COLO668 (cell line): ENCODE measurements at regions not wholly inside any gene's neighbourhood (a gene's known extent, or its start where the extent isn't known, plus 50 kb on each side); places are given as distances from the start of the nearest gene placed in this dataset.

ENCODE experiments used
- DNase-seq: peaks from one replicate; lab custom pipeline; 2025; ENCODE audit not compliant: unreplicated experiment; lab: John Stamatoyannopoulos, UW

DNA sequence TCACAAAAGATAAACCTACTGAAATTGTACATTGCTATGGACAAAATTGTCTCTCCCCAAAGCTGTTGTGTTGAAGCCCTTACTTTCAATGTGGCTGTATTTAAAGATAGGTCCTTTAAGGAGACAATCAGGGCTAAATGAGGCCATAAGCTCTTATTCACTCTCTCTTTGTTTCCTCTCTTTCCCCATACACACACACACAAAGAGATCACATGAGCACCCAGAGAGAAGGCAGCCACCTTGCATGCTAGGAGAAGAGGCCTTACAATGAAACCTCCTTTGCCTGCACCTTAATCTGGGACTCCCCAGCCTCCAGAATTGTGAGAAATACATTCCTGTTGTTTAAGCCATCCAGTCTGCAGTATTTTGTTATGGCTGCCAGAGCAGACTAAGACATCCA is 1295.6 kb upstream of the CDH6 start:
- no peak for DNase-seq

DNA sequence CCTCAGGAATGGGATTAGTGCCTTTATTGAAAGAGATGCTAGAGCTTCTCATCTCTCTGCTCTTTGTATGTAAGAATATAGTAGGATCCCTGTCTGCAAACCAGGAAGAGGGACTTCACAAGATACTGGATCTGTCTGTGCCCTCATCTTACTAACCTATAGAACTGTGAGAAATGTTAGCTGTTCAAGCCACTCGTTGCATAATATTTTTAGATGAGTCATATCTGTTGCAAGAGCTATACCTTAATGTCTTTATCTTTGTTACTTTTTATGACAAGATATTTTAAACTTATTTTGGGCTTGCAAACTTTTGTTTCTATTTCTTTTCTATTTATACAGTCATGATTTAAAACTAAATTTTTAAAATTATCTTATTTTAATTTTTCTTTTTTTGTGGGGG is 1296.8 kb upstream of the CDH6 start:
- no peak for DNase-seq

DNA sequence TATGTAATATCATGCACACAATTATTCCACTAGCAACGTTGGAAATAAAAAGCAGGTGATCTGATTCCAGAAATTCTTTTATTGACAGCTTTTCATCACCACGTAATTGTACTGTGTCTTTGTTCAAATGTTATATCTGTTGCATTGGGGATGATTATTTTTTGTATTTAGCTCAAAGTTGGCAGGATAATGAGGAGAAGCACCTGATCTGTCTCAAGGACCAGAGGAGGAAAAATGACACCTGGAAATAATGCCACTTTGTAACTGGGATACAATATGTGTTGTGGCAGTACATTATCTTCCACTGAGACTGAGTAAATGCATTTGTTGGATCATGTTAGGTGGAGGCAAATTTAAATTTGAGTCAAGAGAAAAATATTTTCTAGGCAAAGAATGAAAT is 1298.8 kb upstream of the CDH6 start:
- DNase-seq: no peak

DNA sequence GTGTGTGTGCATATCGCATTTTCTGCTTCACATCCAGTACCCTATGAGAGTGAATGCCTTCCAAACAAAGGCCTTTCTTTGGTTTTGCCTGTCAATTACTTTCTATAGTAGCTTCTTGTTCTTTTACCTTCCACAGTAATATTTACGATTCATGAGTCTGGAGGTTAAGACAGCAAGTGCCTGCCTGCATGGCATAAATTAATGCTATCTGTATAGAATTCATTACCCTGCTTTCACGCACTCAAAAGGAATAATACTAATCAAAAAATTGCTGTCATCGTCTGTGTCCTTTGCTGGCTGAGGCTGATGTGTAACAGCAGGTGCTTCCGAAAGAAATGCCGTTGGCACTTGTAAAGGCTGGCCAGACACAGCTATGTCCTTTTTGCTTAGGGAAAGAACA is 1304.4 kb upstream of the CDH6 start:
- DNase-seq: no peak

DNA sequence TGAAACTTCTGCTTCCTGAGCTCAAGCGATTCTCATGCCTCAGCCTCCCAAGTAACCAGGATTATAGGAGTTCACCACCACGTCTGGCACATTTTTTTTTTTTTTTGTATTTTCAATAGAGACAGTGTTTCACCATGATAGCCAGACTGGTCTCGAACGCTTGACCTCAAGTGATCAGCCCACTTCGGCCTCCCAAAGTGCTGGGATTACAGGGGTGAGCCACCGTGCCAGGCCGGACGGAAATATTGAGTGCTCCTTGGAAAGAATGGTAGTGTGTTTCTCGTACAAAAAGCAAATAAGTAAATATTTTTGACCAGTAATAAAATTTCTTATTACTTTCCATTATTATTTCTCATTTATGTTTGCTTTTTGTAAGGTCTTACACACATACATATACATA is 1307.9 kb upstream of the CDH6 start:
- DNase-seq: no peak

DNA sequence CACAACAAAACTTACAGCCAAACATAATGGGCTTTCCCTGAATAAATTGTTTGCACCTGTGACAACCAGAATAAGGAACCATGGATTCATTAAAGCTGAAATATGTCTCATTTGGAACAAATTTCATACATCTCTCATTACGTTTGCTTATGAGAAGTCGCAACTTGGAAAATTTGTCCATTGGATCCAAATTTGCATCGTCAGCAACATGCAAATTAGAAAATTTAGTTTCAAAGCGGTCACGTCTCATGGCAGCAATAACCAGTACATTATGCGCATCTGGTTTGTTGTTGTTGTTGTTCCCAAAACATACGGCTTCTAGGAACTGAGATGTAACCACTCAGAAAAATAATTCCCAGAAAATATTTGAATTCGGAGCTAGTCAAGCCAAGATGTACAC is 1311.5 kb upstream of the CDH6 start:
- no peak for DNase-seq

DNA sequence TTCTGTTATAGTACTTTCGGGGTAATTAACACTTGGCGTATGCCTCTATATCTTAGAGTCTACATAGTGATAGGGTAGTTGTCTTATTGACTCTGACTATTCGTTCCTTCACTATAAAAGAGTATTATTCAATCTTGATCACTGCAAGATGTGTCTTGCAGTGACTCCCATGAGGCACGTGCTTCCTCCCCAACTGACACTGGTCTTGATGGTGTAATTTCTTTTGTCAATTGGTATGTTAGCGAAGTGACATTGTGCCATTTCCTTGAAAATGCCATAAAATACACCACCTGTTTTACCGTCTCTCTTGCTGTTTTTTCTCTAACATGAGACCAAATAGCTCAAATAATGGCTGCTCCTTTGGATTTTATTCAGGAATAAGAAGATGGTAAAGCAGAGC is 1314.1 kb upstream of the CDH6 start:
- no peak for DNase-seq

DNA sequence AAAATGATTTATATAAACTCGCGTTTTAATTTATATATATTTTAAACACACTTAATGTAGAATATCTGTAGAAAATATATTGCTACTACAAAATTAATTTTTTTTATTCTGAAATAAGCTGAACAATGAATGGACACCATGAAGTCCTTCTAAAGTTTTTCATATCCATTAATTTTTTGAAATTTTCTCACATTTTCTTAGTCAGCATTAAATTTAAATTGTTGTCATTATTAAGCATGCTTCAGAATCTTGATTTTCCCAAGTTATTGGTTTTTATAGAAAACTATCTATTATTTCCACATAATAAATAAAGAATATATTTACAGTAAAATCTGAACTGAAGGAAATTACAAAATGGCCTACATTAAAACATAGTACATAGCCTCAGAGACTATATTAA is 1314.9 kb upstream of the CDH6 start:
- no peak for DNase-seq

DNA sequence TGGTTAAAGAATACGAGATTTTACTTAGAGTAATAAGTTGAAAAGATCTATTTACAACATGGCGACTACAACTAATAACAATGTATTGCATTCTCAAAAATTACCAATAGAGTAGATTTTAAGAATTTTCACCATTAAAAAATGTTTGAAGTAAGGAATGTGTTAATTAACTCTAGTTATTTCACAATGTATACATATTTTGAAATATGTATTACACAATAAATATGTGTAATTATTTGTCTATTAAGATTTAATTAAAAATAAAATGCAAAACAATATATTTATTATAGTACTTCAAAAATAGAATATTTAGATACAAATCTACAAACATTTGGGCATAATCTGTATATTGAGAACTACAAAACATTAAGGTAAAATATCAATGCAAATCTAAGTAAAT is 1326.3 kb upstream of the CDH6 start:
- no peak for DNase-seq

DNA sequence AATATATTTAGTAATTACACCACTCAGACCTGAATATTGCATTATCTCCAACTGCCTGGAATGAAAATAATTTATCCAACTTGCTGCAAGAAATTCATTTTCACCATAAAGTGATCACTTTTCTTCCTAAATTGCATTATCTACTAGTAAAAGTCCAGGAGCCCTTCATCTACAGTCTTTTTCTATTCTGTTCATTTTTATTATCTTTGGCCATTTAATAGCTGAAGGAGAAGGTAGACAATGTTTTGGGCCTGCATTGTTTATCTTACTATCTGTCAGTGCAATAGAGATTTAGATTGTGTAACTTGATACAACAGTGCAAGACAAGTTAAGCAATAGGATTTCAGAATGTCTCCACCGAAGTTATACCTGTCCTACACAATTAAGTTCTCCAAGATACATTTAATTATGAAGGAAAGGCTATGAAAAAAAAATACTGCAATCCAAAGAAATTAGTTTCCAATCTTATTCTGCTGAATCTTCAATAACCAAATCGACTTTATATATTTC is 1339.7 kb upstream of the CDH6 start:
- DNase-seq: no peak

DNA sequence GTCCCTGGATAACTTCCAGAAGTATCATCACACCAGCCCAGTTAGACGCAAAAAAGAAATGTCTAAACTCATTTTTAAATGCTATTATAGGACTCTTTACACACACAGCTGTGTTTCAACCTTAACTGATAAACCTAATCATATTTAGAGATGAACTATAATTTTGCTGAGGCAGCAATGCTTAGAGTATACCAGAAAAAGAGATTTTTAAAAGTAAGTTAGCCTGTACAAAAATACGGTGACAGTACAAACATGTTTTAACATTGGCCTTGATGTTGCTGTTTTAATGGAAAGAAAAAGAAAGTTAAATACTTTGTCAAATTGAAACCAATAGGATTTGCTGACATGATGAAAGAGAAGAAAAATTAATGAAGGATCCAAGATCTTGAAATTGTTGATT is 1341.2 kb upstream of the CDH6 start:
- DNase-seq: no peak

DNA sequence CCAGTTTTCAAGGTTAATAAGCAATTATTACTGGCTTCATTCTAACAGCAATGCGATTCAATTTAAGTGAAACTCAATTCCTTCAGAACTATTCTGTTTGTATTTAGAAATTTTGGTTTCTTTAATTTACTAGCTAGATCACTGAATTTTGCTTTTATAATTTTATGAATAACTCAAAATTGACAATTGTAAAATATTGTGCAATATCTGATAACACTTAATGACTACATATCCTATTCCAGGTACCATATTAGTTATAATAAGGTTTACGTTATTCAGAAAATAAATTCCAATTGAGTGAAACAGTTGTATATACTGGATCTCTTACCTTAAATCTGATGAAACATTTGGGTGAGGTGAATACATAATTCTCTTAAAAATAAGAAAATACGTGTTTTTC is 1348.3 kb upstream of the CDH6 start:
- DNase-seq: no peak

DNA sequence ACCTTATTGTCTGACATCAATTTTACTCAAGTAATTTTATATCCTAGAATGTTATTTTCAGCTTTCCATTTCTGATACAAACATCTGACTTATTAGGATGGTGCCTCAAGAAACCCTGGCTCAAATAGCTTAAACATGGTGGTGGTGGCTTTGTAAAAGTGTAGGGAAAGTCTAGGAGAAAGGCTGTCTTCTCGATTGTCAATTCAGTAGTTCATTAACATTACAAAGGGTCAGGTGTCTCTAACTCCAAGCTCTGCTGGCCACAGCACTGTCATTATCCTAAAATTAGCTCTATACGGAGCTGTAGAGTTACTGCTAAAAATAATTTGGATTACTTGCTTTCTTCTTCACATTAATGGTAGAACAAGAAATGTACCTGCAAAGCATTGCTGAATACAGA is 1360.1 kb upstream of the CDH6 start:
- DNase-seq: no peak

DNA sequence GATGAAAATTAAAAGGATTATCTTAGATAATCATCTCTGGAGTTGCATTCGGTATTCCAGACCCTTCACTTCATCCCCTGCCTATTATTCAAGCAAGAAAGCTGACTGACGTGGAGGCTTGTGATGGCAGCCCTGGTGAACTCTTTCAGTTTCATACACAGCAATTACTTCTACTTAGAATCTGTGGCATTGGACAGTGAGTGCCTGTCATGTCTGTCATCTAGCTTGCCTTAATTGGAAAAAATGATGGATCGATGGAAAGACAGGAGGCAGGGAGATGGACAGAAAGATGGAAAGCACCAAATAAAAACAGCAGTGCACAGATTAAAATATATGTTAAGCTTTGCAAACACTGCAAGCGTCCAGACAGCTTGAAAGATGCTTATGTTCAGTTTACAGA is 1371.0 kb upstream of the CDH6 start:
- DNase-seq: no peak

DNA sequence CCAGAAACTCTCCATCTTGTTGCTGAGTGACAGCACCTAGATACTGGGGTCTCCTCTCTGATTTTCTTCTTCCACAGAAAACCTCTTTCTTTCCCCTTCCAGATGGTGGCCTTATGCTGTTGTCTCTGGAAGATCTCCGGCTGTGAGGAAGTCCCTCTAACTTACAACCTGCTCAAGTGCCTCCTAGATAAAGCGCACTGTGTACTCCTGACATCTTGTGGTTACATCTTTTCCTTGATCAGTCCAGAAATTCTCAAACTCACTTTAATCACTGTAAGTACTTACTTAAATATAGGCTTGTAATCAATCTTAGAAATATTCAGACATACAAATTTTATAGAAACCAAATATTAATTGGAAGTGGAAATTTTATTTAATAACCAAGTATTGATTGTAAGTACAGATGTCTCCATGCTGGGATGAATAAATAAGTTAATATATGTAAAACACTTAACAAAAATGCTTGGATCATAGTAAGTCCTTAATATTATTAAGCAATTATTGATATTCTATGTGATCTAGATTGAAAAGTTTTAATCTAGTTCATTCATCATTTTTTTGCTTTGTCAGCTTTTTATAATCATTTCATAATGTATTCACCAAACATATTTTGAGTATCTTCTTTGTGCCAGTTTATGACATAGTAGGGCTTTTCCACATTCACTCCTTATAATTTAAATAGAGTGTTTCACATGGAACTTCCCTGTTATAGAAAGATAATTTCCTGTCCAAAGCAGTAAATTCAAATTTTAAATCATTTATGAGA is 1381.4 kb upstream of the CDH6 start:
- DNase-seq: no peak

DNA sequence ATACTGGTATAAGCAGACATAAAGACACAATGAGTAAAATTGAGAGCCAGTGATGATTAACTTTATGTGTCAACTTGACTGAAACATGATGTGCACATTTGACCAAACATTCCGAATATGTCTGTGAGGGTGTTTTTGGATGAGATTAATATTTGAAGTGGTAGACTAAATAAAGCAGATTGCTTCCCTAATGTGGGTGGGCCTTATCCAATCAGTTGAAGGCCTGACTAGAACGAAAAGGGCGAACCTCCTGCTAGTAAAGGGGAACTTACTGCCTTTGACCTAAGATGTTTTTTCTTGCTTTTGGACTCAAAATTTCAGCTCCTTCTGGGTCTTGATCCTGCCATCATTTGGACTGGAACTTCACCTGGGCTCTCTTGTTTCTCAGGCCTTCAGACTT is 1387.7 kb upstream of the CDH6 start:
- no peak for DNase-seq

DNA sequence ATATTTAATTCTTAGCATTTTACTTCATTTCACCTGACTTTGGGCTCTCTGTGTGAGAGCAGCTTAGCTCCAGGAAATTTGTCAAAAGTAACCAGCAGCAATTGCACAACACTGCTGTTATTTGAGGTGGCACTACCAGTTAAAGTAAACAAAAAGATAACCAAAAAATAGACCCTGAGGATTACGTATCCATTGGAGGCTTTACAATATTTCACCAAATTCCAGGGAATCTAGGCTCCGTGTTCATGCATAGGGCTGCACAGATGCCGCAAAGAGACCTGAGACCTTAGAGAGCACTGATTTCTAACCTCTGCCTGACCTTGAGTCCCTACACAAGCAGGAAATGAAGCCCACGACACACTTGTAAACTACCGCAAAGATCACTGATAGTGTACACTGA is 1392.7 kb upstream of the CDH6 start:
- DNase-seq: no peak

DNA sequence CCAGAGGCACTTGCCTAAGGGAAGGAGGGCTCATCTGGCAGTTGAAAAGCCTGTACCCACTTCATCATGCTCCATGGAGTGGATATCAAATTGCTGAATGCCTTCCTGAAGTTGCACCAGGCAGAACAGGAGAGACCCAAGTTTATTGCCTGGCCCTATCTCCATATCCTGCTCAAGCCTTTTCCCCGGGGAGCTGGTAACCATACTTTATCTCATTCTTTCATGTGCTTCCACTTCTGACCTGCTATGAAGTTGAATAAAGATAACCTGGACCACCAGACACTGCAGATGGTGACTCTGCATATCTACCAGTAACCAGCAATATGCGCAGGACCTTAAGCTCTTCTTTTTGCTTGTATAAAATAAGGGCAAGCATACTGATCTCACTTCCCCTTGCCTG is 1397.5 kb upstream of the CDH6 start:
- peak; percentile 9 for DNase-seq

DNA sequence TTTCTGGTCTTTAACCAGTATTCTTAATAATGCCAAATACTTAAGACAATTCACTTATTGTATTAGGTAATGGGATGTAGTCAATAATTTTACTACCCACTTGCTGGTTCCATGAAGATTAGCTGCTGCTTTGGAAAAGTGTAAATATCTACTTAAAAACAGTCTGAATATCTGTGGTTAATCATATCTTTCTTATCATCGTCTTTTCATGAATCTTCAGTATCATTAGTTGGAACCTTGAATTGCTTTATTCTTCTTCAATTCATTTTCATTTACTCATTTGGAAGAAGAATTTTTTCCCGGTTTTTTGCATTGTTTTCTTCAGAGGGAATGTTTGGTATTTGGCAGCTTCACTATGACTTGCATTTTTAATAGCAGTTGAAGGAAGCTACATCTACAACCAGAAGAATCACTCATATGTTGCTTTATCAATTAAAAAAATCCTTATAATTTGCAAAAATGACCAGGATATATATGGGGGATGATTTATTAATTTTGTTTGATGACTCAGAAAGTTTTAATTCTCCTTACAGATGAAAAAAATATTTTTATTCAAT is 1398.3 kb upstream of the CDH6 start:
- DNase-seq: no peak

DNA sequence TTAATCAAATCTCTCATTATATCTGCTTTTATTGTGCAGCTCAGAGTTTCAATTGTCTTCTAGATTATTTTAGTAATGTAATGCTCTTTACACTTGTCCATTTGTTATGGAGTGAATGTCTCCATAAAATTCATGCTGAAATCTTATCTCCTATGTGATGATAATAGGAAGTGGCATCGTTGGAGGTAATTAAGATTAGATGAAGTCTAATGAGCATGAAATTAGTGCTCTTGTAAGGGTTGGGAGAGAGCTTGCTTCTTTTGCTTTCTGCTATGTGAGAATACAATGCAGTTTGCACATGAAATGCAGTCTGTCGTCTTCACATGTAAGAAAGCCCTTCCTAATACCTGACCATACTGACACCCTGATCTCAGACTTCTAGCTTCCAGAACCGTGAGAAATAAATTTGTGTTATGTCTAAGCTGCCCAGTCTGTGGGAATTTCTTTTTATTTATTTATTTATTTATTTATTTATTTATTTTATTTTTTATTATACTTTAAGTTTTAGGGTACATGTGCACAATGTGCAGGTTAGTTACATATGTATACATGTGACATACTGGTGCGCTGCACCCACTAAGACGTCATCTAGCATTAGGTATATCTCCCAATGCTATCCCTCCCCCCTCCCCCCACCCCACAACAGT is 1399.2 kb upstream of the CDH6 start:
- DNase-seq: no peak

DNA sequence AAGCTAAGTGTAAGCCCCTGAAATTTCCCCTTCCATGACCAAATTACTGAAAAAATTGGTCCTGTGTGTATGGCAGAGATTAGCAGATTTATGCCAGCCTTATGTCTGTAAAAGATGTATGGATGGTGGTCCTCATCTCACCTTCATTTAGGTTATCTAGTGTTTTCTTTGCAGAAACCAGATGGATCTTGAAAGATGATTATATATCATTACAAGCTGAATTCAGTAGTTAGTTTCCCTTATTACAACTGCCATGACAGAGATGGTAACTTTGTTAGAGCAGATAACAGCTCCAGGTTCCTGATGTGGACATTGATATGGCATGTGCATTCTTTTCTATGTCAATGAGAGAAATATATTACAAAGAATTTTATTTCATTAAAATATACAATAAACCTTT is 1403.2 kb upstream of the CDH6 start:
- DNase-seq: no peak

DNA sequence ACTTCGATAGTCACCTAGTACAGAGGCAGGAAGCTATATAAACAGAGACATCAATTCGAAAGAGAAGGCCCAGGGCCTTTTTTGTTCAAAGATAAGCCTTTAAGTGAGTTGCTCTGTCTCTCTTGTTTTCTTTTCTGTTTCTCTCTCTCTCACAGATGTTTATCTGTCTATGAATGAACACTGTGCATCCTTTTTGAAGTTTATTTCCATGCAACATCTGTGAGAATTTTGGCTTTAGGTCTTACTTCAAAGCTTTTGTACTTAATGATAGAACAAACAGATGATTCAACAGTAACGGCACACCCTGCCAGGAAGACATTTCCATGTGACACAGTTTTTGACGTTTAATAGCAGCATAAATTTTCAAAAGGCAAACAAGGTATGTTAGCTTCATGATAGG is 1413.1 kb upstream of the CDH6 start:
- DNase-seq: no peak

DNA sequence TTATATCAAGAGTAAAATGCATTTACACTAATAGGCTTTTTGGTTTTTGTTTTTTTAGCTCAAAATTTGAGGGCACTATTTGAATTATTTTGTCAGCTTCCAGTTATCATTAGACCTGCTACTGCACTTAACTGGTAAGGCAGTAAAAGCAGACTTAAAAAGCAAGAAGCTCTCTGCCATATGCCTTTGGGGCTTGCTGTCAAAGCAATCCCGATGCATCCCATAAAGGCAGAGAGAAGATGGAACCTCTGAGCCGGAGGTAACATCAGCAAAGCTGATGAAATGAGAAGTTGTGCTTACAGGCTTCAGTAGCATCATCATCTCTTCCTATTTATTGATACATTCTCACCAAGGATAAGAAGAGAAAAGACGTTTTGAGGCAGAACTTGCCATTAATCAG is 1414.3 kb upstream of the CDH6 start:
- no peak for DNase-seq
